HCT116 (cell line): ENCODE measurements at regions not wholly inside any gene's neighbourhood (a gene's known extent, or its start where the extent isn't known, plus 50 kb on each side); places are given as distances from the start of the nearest gene placed in this dataset.

Experiments used
- ATAC-seq: fragments of 200-7000 bp; cut with Tn5 transposase; 2 replicates; pipeline ENCODE4 v1.9.1; 2020; ENCODE audit warnings: mild to moderate bottlenecking, moderate library complexity
- BruUV-seq: library from RNA; stranded (reverse); fragments of 400-500 nt; replicated peaks from 2 replicates; lab custom pipeline; 2021; lab: Mats Ljungman, UMichigan
- CTCF ChIA-PET: fragments of 300-600 bp; sonication (Branson Sonifier 250); formaldehyde crosslinking; loops from one replicate; lab custom pipeline; 2021; ENCODE audit warnings: antibody characterized with exemption; lab: Charles Lee
- POLR2A ChIA-PET: fragments of 300-600, 350-600 bp; sonication (Branson Sonifier 250); formaldehyde crosslinking; loops from one replicate; lab custom pipeline; 2021; ENCODE audit warnings: antibody characterized with exemption; lab: Charles Lee
- RAD21 ChIA-PET, 2 experiments: fragments of 300-600 bp; sonication (Branson Sonifier 250); formaldehyde crosslinking; loops; one replicate each; lab custom pipeline; 2023; ENCODE audit warnings: low total read pairs in 2 of 2; ENCODE audit not compliant: uncharacterized antibody in 2 of 2, unreplicated experiment in 2 of 2, low non-redundant PET in 1 of 2; lab: Charles Lee
- DNase-seq: peaks from one replicate; pipeline ENCODE4 v3.0.0-alpha.2; 2010; ENCODE audit warnings: low read depth, low spot score
- H2AFZ ChIP-seq: fragments of 200-600 bp; shearing (Covaris generic), sonication (generic); 2 replicates; pipeline ENCODE4 v1.6.1; 2017; ENCODE audit warnings: low read depth, mixed run types, mixed read lengths, antibody characterized with exemption, low read length; ENCODE audit not compliant: poor library complexity, severe bottlenecking
- H3K27ac ChIP-seq: 2 replicates; pipeline ENCODE4 v1.5.1; 2012; ENCODE audit warnings: low read depth, low read length
- H3K27me3 ChIP-seq: fragments of 200-600 bp; sonication (generic); 2 replicates; pipeline ENCODE4 v1.6.1; 2016; ENCODE audit warnings: mixed run types, low read length, mixed read lengths; ENCODE audit not compliant: insufficient read depth
- H3K36me3 ChIP-seq, 2 experiments: fragments of 200-500 bp in 1 of 2; fragments of 200-600 bp in 1 of 2; sonication (Bioruptor generic) in 1 of 2; sonication (generic) in 1 of 2; 2 replicates each; pipeline versions ENCODE4 v1.5.1 to v1.6.1; 2014 to 2016; ENCODE audit warnings: low read length in 2 of 2, inconsistent platforms in 1 of 2, mixed read lengths in 1 of 2, mixed run types in 1 of 2; ENCODE audit not compliant: insufficient read depth in 2 of 2, control insufficient read depth in 1 of 2
- H3K4me1 ChIP-seq, 2 experiments: fragments of 200-600 bp in 1 of 2; sonication (generic) in 1 of 2; 2 replicates each; pipeline versions ENCODE4 v1.5.1 to v1.6.1; 2012 to 2017; ENCODE audit warnings: low read length in 2 of 2, inconsistent platforms in 1 of 2, mild to moderate bottlenecking in 1 of 2, mixed read lengths in 1 of 2, mixed run types in 1 of 2, moderate library complexity in 1 of 2; ENCODE audit not compliant: insufficient read depth in 2 of 2, control insufficient read depth in 1 of 2
- H3K4me2 ChIP-seq: fragments of 200-600 bp; sonication (generic); 2 replicates; pipeline ENCODE4 v1.6.1; 2017; ENCODE audit warnings: mixed run types, low read length, mixed read lengths
- H3K4me3 ChIP-seq, 2 experiments: fragments of 200-600 bp in 1 of 2; sonication (generic) in 1 of 2; replicated peaks in 1 of 2; 2 replicates each; pipeline ENCODE4 v1.5.1; 2011 to 2016; ENCODE audit warnings: low read length in 2 of 2, control low read depth in 1 of 2, low read depth in 1 of 2, mild to moderate bottlenecking in 1 of 2, mixed read lengths in 1 of 2, mixed run types in 1 of 2
- H3K79me2 ChIP-seq: fragments of 200-600 bp; sonication (generic); 2 replicates; pipeline ENCODE4 v1.6.1; 2017; ENCODE audit warnings: mild to moderate bottlenecking, mixed run types, low read length, moderate library complexity, mixed read lengths; ENCODE audit not compliant: insufficient read depth
- H3K9ac ChIP-seq: fragments of 200-600 bp; sonication (generic); 2 replicates; pipeline ENCODE4 v1.6.1; 2016; ENCODE audit warnings: low read length, mixed read lengths
- H3K9me2 ChIP-seq: fragments of 200-600 bp; sonication (generic), shearing (Covaris generic); 2 replicates; pipeline ENCODE4 v1.6.1; 2017; ENCODE audit warnings: mixed run types, mild to moderate bottlenecking, moderate library complexity; ENCODE audit not compliant: insufficient read depth
- H3K9me3 ChIP-seq, 2 experiments: fragments of 200-500 bp in 1 of 2; fragments of 200-600 bp in 1 of 2; sonication (Bioruptor generic) in 1 of 2; sonication (generic) in 1 of 2; 2 replicates each; pipeline ENCODE4 v1.6.1; 2014 to 2017; ENCODE audit warnings: low read length in 2 of 2, mixed read lengths in 2 of 2, inconsistent platforms in 1 of 2, low read depth in 1 of 2, mild to moderate bottlenecking in 1 of 2, mixed run types in 1 of 2, moderate library complexity in 1 of 2; ENCODE audit not compliant: control insufficient read depth in 1 of 2, insufficient read depth in 1 of 2
- H4K20me1 ChIP-seq: fragments of 200-600 bp; sonication (generic), shearing (Covaris generic); 2 replicates; pipeline ENCODE4 v1.6.1; 2017; ENCODE audit warnings: mixed run types, mild to moderate bottlenecking, moderate library complexity; ENCODE audit not compliant: insufficient read depth
- ATF3 ChIP-seq: IDR thresholded peaks from 2 replicates; pipeline ENCODE4 v1.6.1; 2012
- CEBPB ChIP-seq: IDR thresholded peaks from 2 replicates; pipeline ENCODE4 v1.6.1; 2012; ENCODE audit warnings: low read depth
- CTCF ChIP-seq, 3 experiments: fragments of 200-600 bp in 1 of 3; sonication (generic) in 1 of 3; IDR thresholded peaks in 2 of 3; conservative IDR thresholded peaks in 1 of 3; 2 replicates each; pipeline ENCODE4 v1.5.1; 2012 to 2017; ENCODE audit warnings: low read depth in 2 of 3, low read length in 2 of 3, antibody characterized with exemption in 1 of 3, borderline replicate concordance in 1 of 3, control low read depth in 1 of 3, mild to moderate bottlenecking in 1 of 3, mixed read lengths in 1 of 3, mixed run types in 1 of 3, moderate library complexity in 1 of 3; ENCODE audit not compliant: insufficient read depth in 1 of 3
- EZH2 ChIP-seq: fragments of 200-600 bp; sonication (generic); IDR thresholded peaks from 2 replicates; pipeline ENCODE4 v1.6.1; 2017; ENCODE audit warnings: antibody characterized with exemption, mixed run types
- EZH2phosphoT487 ChIP-seq: fragments of 200-600 bp; IDR thresholded peaks from 2 replicates; pipeline ENCODE4 v1.6.1; 2018; ENCODE audit warnings: antibody characterized with exemption, borderline replicate concordance
- JUND ChIP-seq: IDR thresholded peaks from 2 replicates; pipeline ENCODE4 v1.6.1; 2012
- MAX ChIP-seq: IDR thresholded peaks from 2 replicates; pipeline ENCODE4 v1.6.1; 2012
- POLR2A ChIP-seq: IDR thresholded peaks from 2 replicates; pipeline ENCODE4 v1.7.0; 2011; ENCODE audit warnings: borderline replicate concordance; ENCODE audit not compliant: insufficient read depth, insufficient read length; ENCODE audit errors: extremely low read depth
- RAD21 ChIP-seq: IDR thresholded peaks from 2 replicates; pipeline ENCODE4 v1.6.1; 2012; ENCODE audit warnings: low read depth, mild to moderate bottlenecking
- REST ChIP-seq: IDR thresholded peaks from 2 replicates; pipeline ENCODE4 v1.6.1; 2012; ENCODE audit warnings: low read depth
- SP1 ChIP-seq: IDR thresholded peaks from 2 replicates; pipeline ENCODE4 v1.6.1; 2012; ENCODE audit warnings: low read depth
- TCF7L2 ChIP-seq: IDR thresholded peaks from 2 replicates; pipeline ENCODE4 v1.7.0; 2011; ENCODE audit warnings: borderline replicate concordance, inconsistent platforms; ENCODE audit not compliant: insufficient read depth, insufficient read length; ENCODE audit errors: extremely low read depth
- YY1 ChIP-seq: IDR thresholded peaks from 2 replicates; pipeline ENCODE4 v1.6.1; 2011; ENCODE audit warnings: low read length, low read depth, moderate library complexity, mild to moderate bottlenecking; ENCODE audit not compliant: insufficient replicate concordance; ENCODE audit errors: extremely low read depth
- ZBTB33 ChIP-seq: IDR thresholded peaks from 2 replicates; pipeline ENCODE4 v1.6.1; 2011; ENCODE audit warnings: mild to moderate bottlenecking, low read length, moderate library complexity; ENCODE audit not compliant: insufficient replicate concordance; ENCODE audit errors: extremely low read depth
- ZFX ChIP-seq: fragments of 450-650 bp; IDR thresholded peaks from 2 replicates; pipeline ENCODE4 v1.6.1; 2017
- ZNF274 ChIP-seq: fragments of 200-500 bp; sonication (Bioruptor generic); IDR thresholded peaks from 2 replicates; pipeline ENCODE4 v1.6.1; 2014; ENCODE audit warnings: mild to moderate bottlenecking, low read depth, low read length, inconsistent platforms
- intact Hi-C: fragments of 100-400 bp; cut with micrococcal nuclease; formaldehyde crosslinking; loops from 2 replicates; pipeline ENCODE4 v1.10.0; 2022

GRCh38 chr12:5210179-5210922, 166.7 kb downstream of the KCNA5 start:
- CTCF ChIA-PET = no interaction called here
- no TSS peak for BruUV-seq
- no peak for TF ChIP-seq REST
- no peak for TF ChIP-seq CEBPB
- TF ChIP-seq CTCF (IDR thresholded peaks at IDR 0.05 in 2 of 3, conservative IDR thresholded peaks at IDR 0.05 in 1 of 3; ENCODE audit: borderline replicate concordance in 1 of 3, insufficient read depth in 1 of 3, low read depth in 2 of 3, low read length in 2 of 3) = no peak
- no peak for TF ChIP-seq ZFX
- no peak for TF ChIP-seq YY1
- no peak for TF ChIP-seq SP1
- TF ChIP-seq ZNF274 = no peak
- TF ChIP-seq POLR2A = no peak
- no peak for TF ChIP-seq EZH2
- no peak for TF ChIP-seq JUND
- TF ChIP-seq RAD21 = no peak
- TF ChIP-seq ZBTB33 = no peak
- TF ChIP-seq ATF3 = no peak
- no peak for TF ChIP-seq EZH2phosphoT487
- TF ChIP-seq TCF7L2 = no peak
- no peak for TF ChIP-seq MAX
- TF ChIP-seq, all 23 proteins: peak for 0
- no peak overlapping the region for H3K27ac ChIP-seq
- no peak overlapping the region for H3K9ac ChIP-seq
- H4K20me1 ChIP-seq = no peaks in the 10 kb centered on the region
- POLR2A ChIA-PET = no interaction called here
- intact Hi-C loops = no loop called here
- RAD21 ChIA-PET = no interaction called here
- no peaks in the 10 kb centered on the region for H3K36me3 ChIP-seq
- DNase-seq = no peak
- H3K79me2 ChIP-seq = no peaks in the 10 kb centered on the region
- no peak overlapping the region for H3K4me2 ChIP-seq
- H2AFZ ChIP-seq = no peak overlapping the region
- H3K9me2 ChIP-seq = no peaks in the 10 kb centered on the region
- H3K4me3 ChIP-seq = no peak overlapping the region
- no peaks in the 10 kb centered on the region for H3K27me3 ChIP-seq
- H3K4me1 ChIP-seq = no peaks in the 10 kb centered on the region
- ATAC-seq = no peak
- no peaks in the 10 kb centered on the region for H3K9me3 ChIP-seq
